Colonic mucosa (tissue), 4 donors: ENCODE measurements at regions not wholly inside any gene's neighbourhood (a gene's known extent, or its start where the extent isn't known, plus 50 kb on each side); places are given as distances from the start of the nearest gene placed in this dataset.

Source experiments
- DNase-seq: peaks from one replicate; pipeline ENCODE4 v3.0.0-alpha.2; 2020
- H3K27ac ChIP-seq: fragments of 200-600 bp; one replicate; pipeline ENCODE4 v1.8.0; 2021
- H3K27me3 ChIP-seq: fragments of 200-600 bp; one replicate; pipeline ENCODE4 v1.8.0; 2021
- H3K36me3 ChIP-seq: fragments of 200-600 bp; one replicate; pipeline ENCODE4 v1.8.0; 2021
- H3K4me1 ChIP-seq: fragments of 200-600 bp; one replicate; pipeline ENCODE4 v1.8.0; 2021; ENCODE audit warnings: mild to moderate bottlenecking
- H3K4me3 ChIP-seq: fragments of 200-600 bp; one replicate; pipeline ENCODE4 v1.8.0; 2021
- H3K9ac ChIP-seq, 2 donors: one replicate each; pipeline ENCODE4 v1.7.0; 2013; ENCODE audit warnings: control low read depth in 2 of 2, low read depth in 2 of 2, low read length in 2 of 2
- H3K9me3 ChIP-seq: fragments of 200-600 bp; one replicate; pipeline ENCODE4 v1.8.0; 2021
- intact Hi-C: fragments of 100-400 bp; cut with DNase I; formaldehyde crosslinking; loops from one replicate; pipeline ENCODE4 v1.14.1; 2022
- TF ChIP-seq, protein P1 (sequence below): fragments of 200-600 bp; IDR thresholded peaks from one replicate; pipeline ENCODE4 v1.8.0; 2022; ENCODE audit warnings: antibody characterized with exemption, mild to moderate bottlenecking
- donor health status: healthy.
- donor health status: DM: no; HTN: no; CAD: no.
- donor health status: DM: no; HTN: no; CAD: no.

DNA sequence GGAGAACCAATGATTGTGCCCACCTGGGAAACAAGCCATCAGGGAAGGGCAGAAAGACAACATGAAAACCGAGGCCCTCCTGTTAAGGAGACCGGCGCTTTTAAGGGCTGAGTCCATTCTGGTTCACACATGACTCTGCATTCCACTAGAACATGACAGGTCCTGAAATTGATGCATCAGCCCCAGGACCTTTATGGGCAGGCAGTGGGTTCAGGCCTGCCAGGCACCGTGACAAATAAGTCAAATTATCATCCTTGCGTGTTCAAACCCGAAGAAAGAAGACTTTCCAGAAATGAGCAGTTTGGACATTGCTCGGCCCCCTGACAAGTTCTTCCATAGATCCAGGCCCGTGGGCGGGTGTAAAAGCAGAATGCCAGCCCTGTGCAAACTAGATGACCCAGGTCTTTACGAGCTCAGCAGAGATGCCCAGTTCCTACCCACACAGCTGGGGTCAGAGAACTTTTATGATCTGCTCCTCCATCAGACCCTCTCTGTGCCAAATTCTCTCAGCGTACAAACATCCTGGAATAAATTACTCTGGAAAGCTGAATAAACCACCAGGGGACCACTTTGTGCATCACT is 295.5 kb upstream of the WWC1 start:
- H3K27me3 ChIP-seq: no peaks in the 10 kb centered on the region
- no peak overlapping the region for H3K9ac ChIP-seq
- H3K4me1 ChIP-seq: no peaks in the 10 kb centered on the region
- TF ChIP-seq, protein P1, sequence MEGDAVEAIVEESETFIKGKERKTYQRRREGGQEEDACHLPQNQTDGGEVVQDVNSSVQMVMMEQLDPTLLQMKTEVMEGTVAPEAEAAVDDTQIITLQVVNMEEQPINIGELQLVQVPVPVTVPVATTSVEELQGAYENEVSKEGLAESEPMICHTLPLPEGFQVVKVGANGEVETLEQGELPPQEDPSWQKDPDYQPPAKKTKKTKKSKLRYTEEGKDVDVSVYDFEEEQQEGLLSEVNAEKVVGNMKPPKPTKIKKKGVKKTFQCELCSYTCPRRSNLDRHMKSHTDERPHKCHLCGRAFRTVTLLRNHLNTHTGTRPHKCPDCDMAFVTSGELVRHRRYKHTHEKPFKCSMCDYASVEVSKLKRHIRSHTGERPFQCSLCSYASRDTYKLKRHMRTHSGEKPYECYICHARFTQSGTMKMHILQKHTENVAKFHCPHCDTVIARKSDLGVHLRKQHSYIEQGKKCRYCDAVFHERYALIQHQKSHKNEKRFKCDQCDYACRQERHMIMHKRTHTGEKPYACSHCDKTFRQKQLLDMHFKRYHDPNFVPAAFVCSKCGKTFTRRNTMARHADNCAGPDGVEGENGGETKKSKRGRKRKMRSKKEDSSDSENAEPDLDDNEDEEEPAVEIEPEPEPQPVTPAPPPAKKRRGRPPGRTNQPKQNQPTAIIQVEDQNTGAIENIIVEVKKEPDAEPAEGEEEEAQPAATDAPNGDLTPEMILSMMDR: no peak
- H3K4me3 ChIP-seq: no peak overlapping the region
- intact Hi-C loops: no loop called here
- H3K9me3 ChIP-seq: no peaks in the 10 kb centered on the region
- H3K36me3 ChIP-seq: no peaks in the 10 kb centered on the region
- no peak for DNase-seq
- no peak overlapping the region for H3K27ac ChIP-seq

DNA sequence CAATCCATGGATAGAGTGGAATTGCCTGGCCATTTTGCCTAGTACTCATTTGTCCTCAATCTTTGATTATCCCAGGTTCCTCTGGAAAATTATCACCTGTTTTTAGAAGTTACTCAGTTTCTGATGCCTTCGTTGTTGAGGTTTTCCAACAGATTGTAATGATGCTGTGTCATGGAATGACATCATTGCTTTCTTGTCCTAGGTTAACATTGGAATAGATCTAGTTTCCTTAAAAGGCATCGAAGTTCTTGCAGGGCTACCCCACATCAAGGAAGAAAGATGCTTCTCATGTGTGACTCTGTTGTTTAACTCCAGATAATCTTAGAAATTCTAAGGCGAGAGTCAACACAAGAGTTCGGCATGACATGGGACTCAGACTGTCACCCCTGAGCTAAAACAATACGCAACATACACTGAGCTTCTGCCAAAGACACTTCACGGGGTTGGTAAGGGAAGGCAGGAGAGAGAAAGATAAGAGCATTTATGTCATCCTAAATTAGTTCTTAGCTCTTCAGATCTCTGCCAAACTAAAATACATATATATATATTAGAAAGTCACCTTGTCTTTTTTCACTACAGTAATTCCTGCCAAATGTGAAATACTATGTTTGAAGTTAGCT is 293.2 kb upstream of the WWC1 start:
- H3K27me3 ChIP-seq: no peaks in the 10 kb centered on the region
- no peaks in the 10 kb centered on the region for H3K4me1 ChIP-seq
- no peak for DNase-seq
- no peak overlapping the region for H3K9ac ChIP-seq
- TF ChIP-seq, protein P1: no peak
- no peaks in the 10 kb centered on the region for H3K9me3 ChIP-seq
- H3K36me3 ChIP-seq: no peaks in the 10 kb centered on the region
- intact Hi-C loops: no loop called here
- H3K4me3 ChIP-seq: no peak overlapping the region
- no peak overlapping the region for H3K27ac ChIP-seq

DNA sequence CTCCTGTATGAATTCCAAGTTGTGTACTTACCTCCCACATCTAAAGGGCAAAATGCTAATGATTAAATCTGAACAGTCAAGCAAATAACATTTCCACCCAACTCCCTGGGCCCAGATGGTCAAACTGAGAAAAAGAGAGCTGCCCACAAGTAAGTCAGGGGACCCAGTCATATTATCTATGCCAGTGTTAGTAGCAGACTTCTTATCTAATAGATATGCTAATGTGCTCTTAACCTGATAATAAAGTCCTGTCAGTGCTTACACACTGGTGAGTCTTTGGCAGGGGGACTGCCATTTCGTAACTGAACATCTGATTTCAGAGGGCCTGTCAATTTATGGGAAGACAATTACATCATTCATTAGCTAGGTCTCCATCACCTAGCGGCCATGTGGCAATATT is 292.3 kb upstream of the WWC1 start:
- H3K9me3 ChIP-seq: no peaks in the 10 kb centered on the region
- TF ChIP-seq, protein P1: no peak
- intact Hi-C loops: no loop called here
- no peak for DNase-seq
- H3K36me3 ChIP-seq: no peaks in the 10 kb centered on the region
- H3K27me3 ChIP-seq: no peaks in the 10 kb centered on the region
- H3K4me3 ChIP-seq: no peak overlapping the region
- H3K9ac ChIP-seq: no peak overlapping the region
- H3K4me1 ChIP-seq: no peaks in the 10 kb centered on the region
- no peak overlapping the region for H3K27ac ChIP-seq

DNA sequence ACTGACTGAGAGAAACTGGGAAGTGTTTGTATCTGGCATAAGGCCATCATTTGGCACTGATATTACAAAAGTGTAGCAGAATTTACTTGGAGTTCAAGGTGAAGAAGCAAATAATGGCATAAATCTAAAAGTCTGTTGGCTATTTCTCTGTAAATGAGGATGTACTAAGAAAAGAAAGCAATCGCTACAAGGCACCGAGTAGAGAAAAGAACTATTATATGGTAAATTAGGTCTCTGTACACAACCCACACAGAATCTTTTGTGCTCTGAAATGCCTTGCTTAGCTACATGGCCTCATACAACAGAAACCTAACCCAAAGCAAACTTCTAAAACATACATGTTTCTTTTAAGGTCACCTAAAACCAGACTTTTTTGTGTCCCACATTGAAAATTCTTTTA is 290.1 kb upstream of the WWC1 start:
- H3K4me3 ChIP-seq: no peak overlapping the region
- intact Hi-C loops: no loop called here
- no peaks in the 10 kb centered on the region for H3K27me3 ChIP-seq
- TF ChIP-seq, protein P1: no peak
- no peak overlapping the region for H3K9ac ChIP-seq
- H3K36me3 ChIP-seq: no peaks in the 10 kb centered on the region
- H3K4me1 ChIP-seq: no peaks in the 10 kb centered on the region
- no peak overlapping the region for H3K27ac ChIP-seq
- H3K9me3 ChIP-seq: no peaks in the 10 kb centered on the region
- DNase-seq: no peak

DNA sequence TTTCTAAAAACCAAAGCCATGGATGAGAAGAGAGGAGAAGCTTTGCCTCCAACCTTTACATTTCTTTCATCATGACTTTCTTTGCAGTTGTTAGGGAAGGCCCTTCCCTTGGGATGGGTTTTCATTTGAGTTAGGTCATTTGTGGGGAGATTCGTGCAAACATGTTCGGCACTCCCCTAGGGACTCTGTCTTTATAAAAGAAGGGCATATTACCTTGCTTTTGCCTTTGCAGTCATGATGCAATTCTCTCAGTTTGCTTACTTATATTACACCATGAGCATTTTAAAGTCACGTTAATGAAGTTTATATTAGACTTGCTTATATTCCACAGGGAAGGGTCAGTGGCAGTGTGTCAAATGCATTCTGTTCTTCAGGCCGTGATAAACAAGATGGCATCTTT is 289.3 kb upstream of the WWC1 start:
- TF ChIP-seq, protein P1: no peak

More for the DNA sequence above, 289.3 kb upstream of the WWC1 start:
- Histone ChIP-seq H3K9ac (no peak overlapping the region), H3K27ac (no peak overlapping the region), H3K27me3 (no peaks in the 10 kb centered on the region), H3K4me3 (no peak overlapping the region), H3K4me1 (no peaks in the 10 kb centered on the region), H3K36me3 (no peaks in the 10 kb centered on the region), H3K9me3 (no peaks in the 10 kb centered on the region)
- DNase-seq: no peak
- intact Hi-C loops: no loop called here
